UCSD-AML1 (cell line): ENCODE measurements at regions not wholly inside any gene's neighbourhood (a gene's known extent, or its start where the extent isn't known, plus 50 kb on each side); places are given as distances from the start of the nearest gene placed in this dataset.

Experiments
- DNase-seq: peaks from one replicate; lab custom pipeline; 2025; ENCODE audit not compliant: unreplicated experiment; lab: John Stamatoyannopoulos, UW

DNA sequence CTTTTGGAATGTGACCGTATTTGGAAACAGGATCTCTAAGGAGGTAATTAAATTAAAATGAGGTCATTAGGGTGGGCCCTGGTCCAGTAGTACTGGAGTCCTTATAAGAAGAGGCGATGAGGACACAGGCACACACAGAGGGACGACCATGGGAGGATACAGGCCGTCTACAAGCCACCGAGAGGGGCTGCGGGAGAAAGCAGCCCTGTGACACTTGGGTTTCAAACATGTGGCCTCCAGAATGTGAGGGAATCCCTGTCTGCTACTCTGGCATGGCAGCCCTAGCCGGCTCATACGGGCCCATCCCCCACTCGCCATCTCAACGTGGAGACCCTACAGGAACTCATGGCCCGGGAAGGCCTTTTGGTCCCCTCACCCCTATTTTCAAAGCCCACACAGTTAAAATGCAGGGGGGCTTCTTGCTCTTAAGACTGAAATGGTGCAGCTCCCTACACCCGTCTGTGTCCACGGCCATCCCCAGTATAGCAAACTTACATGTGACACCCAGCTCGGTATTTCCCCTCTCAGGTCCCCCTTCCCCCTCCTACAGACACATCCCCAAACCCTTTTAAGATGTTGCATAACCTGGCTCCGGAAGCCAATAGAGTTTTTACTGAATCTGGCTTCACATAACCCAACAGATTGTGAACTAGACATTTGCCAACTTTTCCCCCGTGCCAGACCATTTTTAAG is 124.1 kb upstream of the TBL1X start:
- peak; percentile 25 for DNase-seq

DNA sequence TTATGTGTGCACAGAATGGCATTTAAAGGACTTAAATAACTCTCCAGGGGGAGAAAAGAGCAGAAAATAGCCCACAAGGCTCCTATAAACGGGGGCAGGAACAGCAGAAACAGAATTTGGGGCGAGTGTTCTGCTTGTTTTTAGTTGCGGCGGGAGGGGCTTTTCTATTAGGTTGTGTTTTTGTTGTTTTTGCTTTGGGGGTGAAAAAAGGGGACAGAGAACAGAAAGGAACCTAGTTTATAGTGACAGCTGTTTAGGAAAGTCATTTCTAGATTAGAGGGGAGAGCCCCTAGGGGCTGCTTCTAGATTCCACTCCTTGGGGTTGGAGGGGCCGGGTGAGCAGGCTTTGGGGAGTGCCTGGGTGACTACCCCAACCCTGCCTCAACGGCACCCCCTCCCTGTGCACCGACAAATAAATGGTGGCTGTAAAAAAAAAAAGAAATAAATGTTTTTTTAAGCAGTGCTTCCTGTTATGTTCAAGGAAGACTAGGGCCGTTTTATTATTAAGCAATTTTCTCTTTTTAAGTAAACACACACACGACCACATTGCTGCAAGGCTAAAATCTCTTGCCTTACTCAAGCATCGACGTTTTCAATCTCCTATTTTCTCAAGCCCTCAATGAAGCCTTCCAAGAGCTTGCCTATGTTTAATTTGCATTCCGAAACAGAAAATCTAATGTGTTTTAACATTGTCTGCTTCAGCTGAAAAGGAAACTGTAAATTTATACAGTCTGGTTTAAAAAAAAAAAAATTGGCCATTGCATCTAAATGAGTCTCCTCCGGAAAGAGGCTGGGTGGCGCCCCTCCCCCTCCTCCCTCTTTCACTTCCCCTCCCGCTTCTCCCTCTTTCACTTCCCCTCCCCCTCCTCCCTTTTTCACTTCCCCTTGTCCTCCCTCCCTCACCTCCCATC is 123.3 kb upstream of the TBL1X start:
- peak; percentile 59 for DNase-seq

- DNase-seq: peak; percentile 74
These were observed 122.3 kb upstream of the TBL1X start for GRCh38 chrX:9342561-9343051.

DNA sequence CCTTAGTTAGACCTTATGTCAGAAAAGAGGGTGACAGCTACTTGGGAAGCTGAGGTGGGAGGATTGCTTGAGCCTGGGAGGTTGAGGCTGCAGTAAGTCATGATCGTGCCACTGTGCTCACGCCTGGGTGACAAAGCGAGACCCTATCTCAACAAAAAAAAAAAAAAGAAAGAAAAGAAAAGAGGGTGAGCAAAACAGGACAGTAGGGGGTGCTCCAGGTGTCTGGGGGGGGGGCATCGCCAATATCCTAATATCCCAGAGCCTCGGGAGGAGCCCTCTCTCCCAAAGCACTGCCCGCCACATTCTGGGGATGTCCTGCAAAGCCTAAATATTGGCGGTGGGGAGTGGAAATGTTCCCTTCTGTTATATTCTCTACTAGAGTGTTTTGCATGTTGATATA is 120.9 kb upstream of the TBL1X start:
- no peak for DNase-seq

- no peak for DNase-seq
These were observed 118.9 kb upstream of the TBL1X start for GRCh38 chrX:9345957-9346356.

DNA sequence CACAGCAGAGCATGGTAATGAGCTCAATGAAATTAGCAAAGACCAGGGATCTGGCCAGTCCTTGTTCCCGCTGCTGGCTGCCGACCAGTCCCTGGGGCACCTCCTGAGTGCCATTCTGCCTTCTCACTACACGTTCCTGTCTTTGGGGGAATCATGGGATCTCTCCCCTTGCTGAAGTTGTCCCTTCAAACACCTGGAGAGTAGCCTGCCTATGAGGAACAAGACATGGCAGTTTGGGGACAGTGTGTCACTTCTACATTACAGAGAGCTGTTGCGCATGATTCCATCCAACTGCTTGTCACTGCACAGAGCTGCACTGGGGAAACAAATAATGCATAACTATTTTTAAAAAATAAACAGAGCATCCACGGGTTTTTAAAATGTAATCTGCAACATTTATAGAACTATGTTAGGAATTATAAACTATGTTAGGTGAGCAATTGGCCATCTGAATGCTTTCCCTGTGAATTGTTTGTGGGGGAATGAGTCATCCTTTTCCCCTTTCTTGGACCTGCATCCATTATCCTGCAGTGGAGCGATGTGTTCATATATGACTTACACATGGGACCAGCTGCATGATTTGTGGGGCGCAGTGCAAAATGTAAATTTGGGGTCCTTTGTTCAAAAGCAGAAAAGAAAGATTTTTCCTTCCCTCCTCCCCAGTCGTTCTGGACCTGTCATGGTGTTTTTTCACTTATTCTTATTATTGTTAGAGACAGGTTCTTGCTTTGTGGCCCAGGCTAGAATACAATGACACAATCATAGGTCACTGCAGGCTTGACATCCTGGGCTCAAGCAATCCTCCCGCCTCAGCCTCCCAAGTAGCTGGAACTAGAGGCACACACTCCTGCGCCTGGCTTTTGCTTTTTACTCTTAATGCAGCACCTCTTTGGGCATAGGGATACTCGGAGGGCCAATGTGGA is 115.0 kb upstream of the TBL1X start:
- no peak for DNase-seq

GRCh38 chrX:9351126-9351525 is 113.7 kb upstream of the TBL1X start:
- no peak for DNase-seq

- no peak for DNase-seq
These were observed 112.6 kb upstream of the TBL1X start for GRCh38 chrX:9352243-9352642.

DNA sequence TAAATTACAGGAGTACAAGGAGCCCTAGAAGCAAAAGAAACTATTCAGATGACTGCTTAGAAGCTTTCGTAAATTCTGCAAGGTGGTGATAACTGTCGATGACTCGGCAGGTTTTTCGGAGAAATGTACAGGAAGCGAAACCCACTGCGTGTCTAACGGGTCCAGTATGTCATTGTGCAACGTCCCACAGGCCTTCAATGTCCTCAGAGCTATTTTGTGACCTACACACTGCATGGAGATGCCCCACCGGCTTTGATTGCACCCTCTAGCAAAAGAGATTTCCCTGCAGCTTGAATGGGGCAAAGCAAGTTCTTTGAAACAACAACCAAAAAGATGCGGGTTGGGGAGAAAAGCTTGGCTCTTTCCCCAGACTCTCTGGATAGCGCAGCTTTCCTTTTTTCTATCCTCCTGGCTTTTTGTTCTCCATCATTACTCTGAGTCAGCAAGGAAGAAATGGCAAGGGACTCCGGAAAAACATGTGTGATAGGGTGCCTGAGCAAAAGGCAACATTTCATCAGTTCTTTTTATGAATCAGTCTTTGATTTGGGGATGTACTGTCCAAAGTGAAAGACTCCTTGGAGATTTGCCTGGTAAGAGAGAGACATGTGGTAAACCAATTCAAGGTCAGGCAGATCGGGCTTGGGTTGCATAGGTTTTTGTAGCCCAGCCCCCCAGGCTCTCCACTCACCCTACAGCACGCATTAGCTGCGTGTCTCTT is 112.0 kb upstream of the TBL1X start:
- peak; percentile 51 for DNase-seq

- DNase-seq: no peak
These were observed 109.9 kb upstream of the TBL1X start for GRCh38 chrX:9354918-9355317.

- DNase-seq: no peak
These were observed 109.1 kb upstream of the TBL1X start for GRCh38 chrX:9355739-9356138.

DNA sequence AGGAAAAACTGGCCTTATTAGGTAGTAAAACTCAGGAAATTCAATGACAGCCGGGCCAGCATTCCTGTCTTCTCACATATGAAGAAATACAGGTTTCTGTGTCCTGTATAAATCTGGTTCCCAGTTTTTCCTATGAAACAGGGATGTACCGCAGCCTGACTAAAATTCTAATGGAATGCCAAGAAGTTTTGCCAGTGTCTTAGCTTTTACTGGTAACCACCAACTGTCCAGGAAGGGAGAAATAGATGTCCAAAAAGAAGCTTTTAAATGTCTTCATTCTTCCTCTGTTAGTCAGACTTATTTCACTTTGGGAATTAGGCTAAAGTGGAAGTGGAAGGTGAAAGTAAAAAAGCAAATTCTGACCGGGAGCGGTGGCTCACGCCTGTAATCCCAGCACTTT is 108.0 kb upstream of the TBL1X start:
- no peak for DNase-seq

DNA sequence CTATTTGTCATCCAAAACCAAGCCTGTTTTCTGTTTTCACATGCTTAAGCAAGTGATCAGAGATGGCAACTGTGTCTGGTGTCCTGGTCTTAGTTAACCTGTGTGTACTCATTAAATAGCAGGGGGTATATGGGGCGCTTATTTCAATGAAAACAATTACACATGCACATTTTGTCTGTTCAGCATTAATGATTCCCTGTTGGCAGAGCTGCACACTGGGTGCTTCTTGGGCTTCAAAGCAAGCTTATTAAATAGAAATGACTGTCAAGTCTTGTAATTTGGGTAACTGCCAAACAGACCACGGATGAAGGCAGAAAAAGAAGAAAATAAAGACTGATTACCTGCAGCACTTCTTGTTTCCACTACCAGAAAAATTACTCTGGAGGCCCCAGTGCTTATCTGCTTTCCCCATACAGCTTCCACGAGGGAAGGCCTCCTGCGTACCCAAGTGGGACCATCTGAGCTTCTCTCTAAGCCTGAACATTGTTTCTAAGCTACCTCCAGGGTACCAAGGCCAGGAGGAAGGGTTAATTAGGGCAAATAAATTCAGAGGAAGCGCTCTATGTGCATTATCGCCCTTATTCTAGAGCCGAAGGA is 107.2 kb upstream of the TBL1X start:
- DNase-seq: no peak

DNA sequence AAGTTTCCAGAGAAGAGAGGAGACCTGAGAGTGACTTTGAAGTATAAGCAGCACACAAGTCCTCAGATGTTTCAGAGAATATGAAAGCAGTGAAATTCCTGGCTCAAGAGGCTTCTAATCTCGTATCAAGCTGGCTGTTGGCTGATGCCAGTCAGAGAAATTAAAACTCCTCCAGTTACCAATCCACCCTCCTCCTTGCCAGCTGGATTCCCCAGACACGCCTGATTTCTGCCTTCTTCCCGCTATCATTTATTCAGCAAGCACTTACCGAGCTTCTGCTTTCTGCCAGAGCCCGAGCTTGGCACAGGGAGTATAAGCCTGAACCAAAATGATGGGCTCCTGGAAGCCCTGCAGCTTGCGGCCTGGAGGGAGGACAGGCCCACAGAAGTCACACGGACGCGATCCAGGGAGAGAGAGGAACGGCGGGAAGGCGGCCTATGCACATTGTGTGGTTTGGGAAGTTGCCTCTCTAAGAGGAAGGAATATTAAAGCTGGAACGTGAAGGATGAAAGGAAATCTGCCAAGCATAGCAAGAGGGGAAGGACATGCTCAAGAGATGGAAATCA is 102.4 kb upstream of the TBL1X start:
- DNase-seq: no peak

GRCh38 chrX:9367421-9367820 is 97.4 kb upstream of the TBL1X start:
- no peak for DNase-seq

DNA sequence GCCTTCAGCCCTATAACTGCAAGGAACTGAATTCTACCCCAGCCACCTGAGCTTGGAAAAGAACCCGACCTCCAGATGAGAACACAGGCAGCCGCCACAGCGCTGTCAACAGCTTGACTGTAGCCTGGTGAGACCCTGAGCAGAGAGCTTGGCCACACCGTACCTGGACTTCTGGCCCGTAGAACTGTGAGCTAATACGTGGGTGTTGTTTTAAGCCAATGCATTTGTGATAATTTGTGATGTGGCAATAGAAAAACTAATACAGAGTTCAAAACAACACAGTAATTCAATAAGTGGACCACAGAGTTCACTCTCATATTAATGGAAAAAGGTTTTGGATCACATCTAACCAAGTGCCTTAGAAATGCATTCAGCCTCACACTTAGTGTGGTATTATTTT is 96.6 kb upstream of the TBL1X start:
- no peak for DNase-seq

DNA sequence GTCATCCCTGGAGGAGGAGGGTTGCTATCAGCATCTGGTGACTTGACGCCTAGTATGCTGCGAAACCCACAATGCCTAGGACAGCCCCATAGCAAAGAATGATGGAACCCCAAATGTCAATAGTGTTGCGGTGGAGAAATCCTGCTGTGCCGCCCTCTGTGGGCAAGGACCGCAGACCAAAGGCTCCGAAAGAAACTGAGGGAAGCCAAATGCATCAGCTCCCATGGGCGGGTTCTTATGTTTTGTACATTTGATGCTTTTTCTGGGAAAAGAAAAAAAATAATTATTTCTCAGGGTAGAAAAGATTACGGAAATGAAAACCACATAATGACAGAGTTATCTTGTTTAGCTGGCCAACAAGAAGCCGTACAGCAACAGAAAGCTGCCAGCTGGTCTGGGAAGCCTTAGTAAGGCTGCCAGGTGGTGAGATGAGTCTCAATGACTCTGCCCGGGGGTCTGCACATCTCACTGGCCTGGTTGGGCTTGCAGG is 95.0 kb upstream of the TBL1X start:
- DNase-seq: no peak

- DNase-seq: no peak
These were observed 94.0 kb upstream of the TBL1X start for GRCh38 chrX:9370893-9371292.

- DNase-seq: no peak
These were observed 92.0 kb upstream of the TBL1X start for GRCh38 chrX:9372866-9373265.

- no peak for DNase-seq
These were observed 91.1 kb upstream of the TBL1X start for GRCh38 chrX:9373789-9374188.
